GM12878 (cell line): ENCODE measurements at regions not wholly inside any gene's neighbourhood (a gene's known extent, or its start where the extent isn't known, plus 50 kb on each side); places are given as distances from the start of the nearest gene placed in this dataset.

Experiments used
- ATAC-seq: fragments of 200-7000 bp; cut with Tn5 transposase; 3 replicates; pipeline ENCODE4 v1.9.1; 2020; ENCODE audit warnings: mild to moderate bottlenecking, moderate library complexity
- BruUV-seq: library from RNA; stranded (reverse); fragments of 400-500 nt; replicated peaks from 2 replicates; lab custom pipeline; 2021; lab: Mats Ljungman, UMichigan
- CTCF ChIA-PET: fragments of 300-600 bp; sonication (Branson Sonifier 250); formaldehyde crosslinking; extraction: SDS; loops from one replicate; lab custom pipeline; 2021; ENCODE audit warnings: inconsistent platforms; lab: Yijun Ruan, JAX
- POLR2A ChIA-PET: fragments of 350-600 bp; formaldehyde crosslinking; extraction: SDS; loops from one replicate; lab custom pipeline; 2021; ENCODE audit warnings: inconsistent platforms; lab: Charles Lee
- RAD21 ChIA-PET: fragments of 300-600 bp; sonication (Branson Sonifier 250); formaldehyde crosslinking; loops from one replicate; lab custom pipeline; 2023; ENCODE audit warnings: antibody characterized with exemption; ENCODE audit not compliant: unreplicated experiment; lab: Charles Lee
- SMC1A ChIA-PET: fragments of 300-600 bp; sonication (Branson Sonifier 250); formaldehyde crosslinking; loops from one replicate; lab custom pipeline; 2023; ENCODE audit not compliant: unreplicated experiment, uncharacterized antibody; lab: Charles Lee
- DNase-seq: peaks from one replicate; pipeline ENCODE4 v3.0.0-alpha.2; 2011; ENCODE audit warnings: low read depth, low spot score
- FAIRE-seq: peaks from 3 replicates; lab custom pipeline; 2011; peaks lifted over from hg19 to GRCh38; lab: Jason Lieb, UNC
- H2AFZ ChIP-seq: 2 replicates; pipeline ENCODE4 v1.6.0; 2011; ENCODE audit warnings: low read depth, low read length, control low read depth; ENCODE audit not compliant: control insufficient read depth
- H3K27ac ChIP-seq: 2 replicates; pipeline ENCODE4 v1.5.1; 2011; ENCODE audit warnings: control low read depth; ENCODE audit not compliant: control insufficient read depth, insufficient read depth
- H3K27me3 ChIP-seq, 2 experiments: replicated peaks in 1 of 2; 2 replicates each; pipeline versions ENCODE4 v1.6.0 to v1.6.1; 2011; ENCODE audit warnings: low read length in 1 of 2; ENCODE audit not compliant: control insufficient read depth in 2 of 2, insufficient read depth in 2 of 2
- H3K36me3 ChIP-seq, 2 experiments: 2 replicates each; pipeline ENCODE4 v1.5.1; 2011; ENCODE audit warnings: low read length in 1 of 2; ENCODE audit not compliant: control insufficient read depth in 2 of 2, insufficient read depth in 2 of 2
- H3K4me1 ChIP-seq: 2 replicates; pipeline ENCODE4 v1.6.1; 2011; ENCODE audit warnings: mild to moderate bottlenecking, low read length, moderate library complexity, mixed read lengths; ENCODE audit not compliant: control insufficient read depth, insufficient read depth
- H3K4me2 ChIP-seq: 2 replicates; pipeline ENCODE4 v1.6.0; 2011; ENCODE audit warnings: control low read depth; ENCODE audit not compliant: control insufficient read depth, insufficient read depth
- H3K4me3 ChIP-seq: fragments of 200-600 bp; sonication (generic); 2 replicates; pipeline ENCODE4 v1.5.1; 2016
- H3K79me2 ChIP-seq: 2 replicates; pipeline ENCODE4 v1.6.0; 2011; ENCODE audit warnings: low read length; ENCODE audit not compliant: control insufficient read depth, insufficient read depth
- H3K9ac ChIP-seq: 2 replicates; pipeline ENCODE4 v1.8.0; 2011; ENCODE audit warnings: low read length, control low read depth, mixed read lengths; ENCODE audit not compliant: control insufficient read depth, insufficient read depth
- H3K9me3 ChIP-seq: replicated peaks from 3 replicates; pipeline ENCODE4 v1.5.1; 2011; ENCODE audit warnings: mild to moderate bottlenecking, low read length; ENCODE audit not compliant: control insufficient read depth, insufficient read depth
- H4K20me1 ChIP-seq: 2 replicates; pipeline ENCODE4 v1.6.0; 2011; ENCODE audit not compliant: control insufficient read depth, insufficient read depth
- ATF3 ChIP-seq: IDR thresholded peaks from 2 replicates; pipeline ENCODE4 v1.6.1; 2011; ENCODE audit warnings: low read depth, mild to moderate bottlenecking, low read length, moderate library complexity, borderline replicate concordance; ENCODE audit errors: extremely low read depth
- BCL11A ChIP-seq: IDR thresholded peaks from 2 replicates; pipeline ENCODE4 v1.6.1; 2011; ENCODE audit warnings: low read depth, low read length
- BCL3 ChIP-seq: IDR thresholded peaks from 2 replicates; pipeline ENCODE4 v1.6.1; 2011; ENCODE audit warnings: borderline replicate concordance, low read depth, mild to moderate bottlenecking, moderate library complexity, low read length; ENCODE audit not compliant: insufficient read depth, poor library complexity, severe bottlenecking
- GATAD2B ChIP-seq: fragments of 450-650 bp; conservative IDR thresholded peaks from 2 replicates; pipeline ENCODE4 v1.6.1; 2017; ENCODE audit warnings: low read depth, mild to moderate bottlenecking, moderate library complexity
- IRF4 ChIP-seq: IDR thresholded peaks from 2 replicates; pipeline ENCODE4 v1.6.1; 2011; ENCODE audit warnings: low read depth, low read length
- NKRF ChIP-seq: fragments of 450-650 bp; conservative IDR thresholded peaks from 2 replicates; pipeline ENCODE4 v1.6.1; 2017; ENCODE audit warnings: mild to moderate bottlenecking, moderate library complexity
- NRF1 ChIP-seq: conservative IDR thresholded peaks from 2 replicates; pipeline ENCODE4 v1.6.1; 2011; ENCODE audit warnings: mild to moderate bottlenecking, low read depth, low read length, improper control_type of control experiment
- PKNOX1 ChIP-seq: fragments of 450-650 bp; IDR thresholded peaks from 2 replicates; pipeline ENCODE4 v1.6.1; 2016; ENCODE audit warnings: mild to moderate bottlenecking
- SMAD5 ChIP-seq: IDR thresholded peaks from 2 replicates; pipeline ENCODE4 v1.6.1; 2016; ENCODE audit warnings: antibody characterized with exemption, low read depth
- STAT1 ChIP-seq: fragments of 450-650 bp; conservative IDR thresholded peaks from 2 replicates; pipeline ENCODE4 v1.6.1; 2014; ENCODE audit warnings: antibody characterized with exemption, mild to moderate bottlenecking
- YY1 ChIP-seq: IDR thresholded peaks from 2 replicates; pipeline ENCODE4 v1.6.1; 2011; ENCODE audit warnings: low read depth, mild to moderate bottlenecking, low read length
- WGBS: methylation state at CpG from one replicate; pipeline ENCODE4 v1.1.6; 2016; ENCODE audit warnings: low lambda C conversion rate; ENCODE audit not compliant: insufficient replicate concordance, insufficient coverage; ENCODE audit errors: missing lambda C conversion rate; 5-methylcytosine and 5-hydroxymethylcytosine counted together
- in situ Hi-C: fragments of 300-500 bp; cut with MboI; formaldehyde crosslinking; loops from 9 replicates; pipeline ENCODE4 v1.14.3; 2018; ENCODE audit warnings: mixed read lengths
- intact Hi-C: fragments of 100-400 bp; cut with micrococcal nuclease; formaldehyde crosslinking; loops from one replicate; pipeline ENCODE4 v1.14.2; 2022; ENCODE audit not compliant: unreplicated experiment

- no peak for TF ChIP-seq STAT1
- no peak for TF ChIP-seq NRF1
- TF ChIP-seq IRF4: no peak
- no peak for TF ChIP-seq SMAD5
- TF ChIP-seq YY1: no peak
- no peak for TF ChIP-seq GATAD2B
- no peak for TF ChIP-seq BCL11A
- no peak for TF ChIP-seq BCL3
- no peak for TF ChIP-seq NKRF
- no peak for TF ChIP-seq ATF3
- TF ChIP-seq PKNOX1: no peak
- TF ChIP-seq, all 136 proteins: peak for 0
Observed at GRCh38 chr6:139919107-139920026, 544.9 kb upstream of the CITED2 start.

More at GRCh38 chr6:139919107-139920026, 544.9 kb upstream of the CITED2 start:
- ChIA-PET RAD21 (interaction anchor here (0.6 to 3.1 kb wide), 8 partner anchors 15 to 550 kb away, joined by 3 to 18 read pairs (median 3); partner anchors contain the start of gene CITED2), POLR2A (interaction anchor here (1.1 kb wide), 1 partner anchor 16 kb away, joined by 8 read pairs; no protein-coding TSS in a partner anchor), SMC1A (interaction anchor here (0.7 to 7.8 kb wide), 8 partner anchors 9 to 550 kb away, joined by 3 to 39 read pairs (median 4); no protein-coding TSS in a partner anchor), CTCF (interaction anchor here (0.6 to 1.8 kb wide), 6 partner anchors 9 to 550 kb away, joined by 3 to 5 read pairs (median 3); partner anchors contain the start of gene CITED2)
- in situ Hi-C loops: no loop called here
- Histone ChIP-seq H3K4me2 (no peak overlapping the region), H4K20me1 (no peaks in the 10 kb centered on the region), H3K4me3 (no peak overlapping the region), H3K9ac (no peak overlapping the region), H3K27me3 (no peaks in the 10 kb centered on the region; a peak in 1 of 4 replicates), H3K36me3 (no peaks in the 10 kb centered on the region), H2AFZ (no peak overlapping the region; the same call in 1 of the 2 replicates), H3K4me1 (peaks cover 3% of the 10 kb centered on the region; the same call in 1 of the 2 replicates), H3K79me2 (no peaks in the 10 kb centered on the region), H3K27ac (no peak overlapping the region), H3K9me3 (no peaks in the 10 kb centered on the region; the same call in 2 of the 3 replicates)
- no TSS peak for BruUV-seq
- ATAC-seq: no peak; the same call in 2 of the 3 replicates
- FAIRE-seq: no peak
- intact Hi-C loops: no loop called here
- WGBS: 35% methylated on average over 8 of the region's 8 CpGs
- DNase-seq: no peak
